ENCODE measurements at regions not wholly inside any gene's neighbourhood (a gene's known extent, or its start where the extent isn't known, plus 50 kb on each side); places are given as distances from the start of the nearest gene placed in this dataset.
"Not testable (repeated sequence)": the region's sequence is repeated elsewhere in the genome, so short reads cannot be mapped to it uniquely, and the experiment has no call there.

DNA sequence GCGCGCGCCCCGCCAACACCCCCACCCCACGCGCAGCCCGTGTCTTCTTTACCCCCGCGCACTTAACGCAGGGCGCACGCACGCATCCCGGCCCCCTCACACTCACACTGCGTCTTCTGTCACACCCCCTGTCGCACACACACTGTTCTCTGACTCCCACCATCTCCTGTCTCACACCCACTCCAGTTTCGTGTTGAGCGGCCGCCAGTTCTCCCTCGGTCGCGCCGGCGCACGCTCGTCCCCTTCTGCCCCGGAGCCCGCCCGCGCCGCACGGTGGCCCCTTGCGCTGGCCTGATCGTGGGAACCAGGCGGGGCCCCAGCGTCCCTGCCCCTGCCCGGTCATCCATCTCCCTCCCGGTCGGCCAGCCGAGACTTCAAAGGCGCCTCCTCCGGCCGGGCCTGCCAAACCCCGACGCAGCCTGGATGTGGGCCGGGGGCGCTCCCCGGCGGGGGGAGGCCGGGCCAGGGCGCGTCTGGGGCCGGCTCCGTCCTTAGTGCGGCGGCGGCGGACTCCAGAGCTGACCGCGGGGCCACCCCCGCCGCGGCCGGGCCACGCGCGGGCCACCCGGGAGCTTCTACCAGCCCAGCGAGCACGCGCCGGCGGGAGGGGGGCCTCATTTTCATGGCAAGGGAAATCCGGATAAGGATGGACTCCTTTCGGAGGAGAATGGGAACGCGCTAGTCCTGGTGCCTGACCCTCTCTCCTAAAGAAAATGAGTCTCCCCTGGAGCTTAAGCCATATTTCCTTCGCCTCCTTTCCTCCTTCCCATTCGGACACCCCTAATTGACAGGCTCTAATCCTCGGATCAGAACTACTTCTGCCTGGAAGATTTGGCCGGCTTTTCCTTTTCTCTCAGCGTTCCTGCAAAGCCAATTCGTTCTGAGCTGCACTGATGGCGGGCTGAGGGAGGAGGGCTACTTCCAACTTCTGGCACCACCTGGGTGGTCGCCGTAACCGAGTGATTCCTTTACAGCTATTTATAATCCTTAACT, 82.0 kb upstream of the HMGA2 start:
- no peak for DNase-seq

DNA sequence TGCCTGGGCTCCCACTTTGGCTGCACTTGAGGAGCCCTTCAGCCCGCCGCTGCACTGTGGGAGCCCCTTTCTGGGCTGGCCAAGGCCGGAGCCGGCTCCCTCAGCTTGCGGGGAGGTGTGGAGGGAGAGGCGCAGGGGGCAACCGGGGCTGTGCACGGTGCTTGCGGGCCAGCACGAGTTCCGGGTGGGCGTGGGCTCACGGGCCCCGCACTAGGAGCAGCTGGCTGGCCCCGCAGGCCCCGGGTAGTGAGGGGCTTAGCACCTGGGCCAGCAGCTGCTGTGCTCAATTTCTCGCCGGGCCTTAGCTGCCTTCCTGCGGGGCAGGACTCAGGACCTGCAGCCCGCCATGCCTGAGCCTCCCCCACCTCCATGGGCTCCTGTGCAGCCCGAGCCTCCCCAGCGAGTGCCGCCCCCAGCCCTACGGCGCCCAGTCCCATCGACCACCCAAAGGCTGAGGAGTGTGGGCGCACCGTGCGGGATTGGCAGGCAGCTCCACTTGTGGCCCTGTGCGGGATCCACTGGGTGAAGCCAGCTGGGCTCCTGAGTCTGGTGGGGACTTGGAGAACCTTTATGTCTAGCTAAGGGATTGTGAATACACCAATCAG, 79.9 kb upstream of the HMGA2 start:
- not testable (repeated sequence) for DNase-seq

DNA sequence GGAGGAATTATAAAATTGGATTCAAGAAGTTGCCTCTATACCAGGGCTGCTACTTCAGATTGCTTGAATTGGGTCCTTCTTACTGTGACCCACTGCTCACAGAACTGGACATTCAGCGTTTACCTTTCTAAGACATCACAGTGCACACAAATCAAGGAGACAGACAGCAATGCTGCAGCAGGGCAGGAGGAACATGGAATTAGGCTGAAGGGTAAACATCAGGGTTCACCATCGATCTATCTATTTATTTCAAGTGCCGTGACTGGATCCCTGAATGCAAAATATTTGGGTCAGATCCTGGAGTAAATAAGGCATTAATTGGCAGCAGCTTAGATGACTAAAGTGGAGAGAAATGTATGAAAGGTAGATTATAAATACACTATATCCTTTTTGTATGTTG, 76.9 kb upstream of the HMGA2 start:
- no peak for DNase-seq

- DNase-seq = no peak
Observed at GRCh38 chr12:65748332-65748731, 76.0 kb upstream of the HMGA2 start.

DNA sequence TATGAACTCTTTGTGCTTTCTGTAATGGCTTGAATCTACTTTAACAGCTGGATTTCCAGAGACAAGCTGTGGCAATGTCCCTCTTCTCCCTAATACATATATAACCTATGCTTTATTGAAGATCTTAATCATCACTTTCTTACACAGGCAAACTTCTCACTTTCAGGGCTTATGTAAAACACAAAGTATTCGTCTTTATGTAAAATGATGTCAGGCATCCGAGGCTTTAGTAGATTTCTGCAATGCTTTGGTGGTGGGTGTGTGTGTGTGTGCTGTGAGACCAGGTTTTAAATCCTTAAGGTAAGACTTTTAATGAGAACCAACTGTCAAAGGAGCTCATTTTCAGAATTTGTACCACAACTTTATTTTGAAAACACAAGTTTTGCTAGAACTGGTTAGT, 70.0 kb upstream of the HMGA2 start:
- no peak for DNase-seq

DNA sequence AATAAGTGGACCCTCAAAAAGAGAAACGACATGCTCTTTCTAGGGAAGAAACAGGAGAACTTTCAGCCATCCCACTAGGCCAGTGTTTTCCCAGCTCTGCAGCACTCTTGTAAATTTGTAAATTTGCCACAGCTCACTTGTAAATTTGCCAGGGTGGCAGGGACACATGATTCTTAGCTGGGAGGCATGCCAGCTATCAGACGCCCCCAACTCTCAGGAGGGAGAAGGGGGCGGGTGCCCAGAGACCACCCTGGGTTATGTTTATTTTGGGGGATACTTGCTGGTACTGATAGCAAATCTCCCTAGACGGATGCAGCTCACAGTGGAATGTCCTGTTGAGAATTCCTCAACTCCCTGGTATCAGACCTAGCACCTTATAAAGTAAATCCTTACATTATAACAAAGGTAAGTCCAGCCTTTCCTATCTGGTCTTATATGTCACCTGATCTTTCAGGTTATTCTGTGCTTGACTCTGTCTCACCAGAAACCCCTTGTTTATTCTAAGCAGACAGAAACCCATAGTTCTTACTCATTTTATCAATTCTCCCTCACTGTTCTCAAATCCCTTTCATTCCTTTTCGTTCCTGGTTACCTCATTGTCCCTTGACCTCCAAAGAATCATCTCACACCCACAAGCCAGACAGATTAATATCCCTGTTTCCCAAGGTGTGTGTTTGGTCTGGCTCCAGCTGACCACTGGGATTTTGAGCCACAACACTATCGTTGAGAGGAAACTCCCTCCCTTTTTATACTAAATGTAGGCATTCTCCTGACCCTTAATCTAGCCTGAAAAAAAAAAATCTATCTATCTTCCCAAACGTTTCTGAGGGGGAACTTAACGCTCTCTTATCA, 69.3 kb upstream of the HMGA2 start:
- no peak for DNase-seq

DNA sequence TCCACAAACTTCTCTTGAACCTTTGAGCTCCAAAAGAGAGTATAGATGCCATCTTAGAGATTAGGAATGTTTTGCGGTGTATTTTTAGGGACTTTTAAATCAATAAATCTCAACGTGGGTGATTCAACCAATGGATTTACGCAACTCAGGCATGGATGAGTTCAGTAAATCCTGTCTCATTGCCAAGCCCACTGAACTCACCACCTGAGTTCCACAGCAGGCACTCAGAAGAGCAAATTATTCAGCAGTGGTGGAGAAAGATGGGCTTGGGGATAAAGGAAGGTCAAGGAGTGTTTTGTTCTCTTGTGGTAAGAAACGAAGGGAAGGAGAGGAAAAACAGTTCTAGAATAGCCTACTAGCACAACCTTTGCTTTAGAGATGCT, 68.7 kb upstream of the HMGA2 start:
- DNase-seq = no peak

- no peak for DNase-seq
Observed at GRCh38 chr12:65756267-65756666, 68.0 kb upstream of the HMGA2 start.

DNA sequence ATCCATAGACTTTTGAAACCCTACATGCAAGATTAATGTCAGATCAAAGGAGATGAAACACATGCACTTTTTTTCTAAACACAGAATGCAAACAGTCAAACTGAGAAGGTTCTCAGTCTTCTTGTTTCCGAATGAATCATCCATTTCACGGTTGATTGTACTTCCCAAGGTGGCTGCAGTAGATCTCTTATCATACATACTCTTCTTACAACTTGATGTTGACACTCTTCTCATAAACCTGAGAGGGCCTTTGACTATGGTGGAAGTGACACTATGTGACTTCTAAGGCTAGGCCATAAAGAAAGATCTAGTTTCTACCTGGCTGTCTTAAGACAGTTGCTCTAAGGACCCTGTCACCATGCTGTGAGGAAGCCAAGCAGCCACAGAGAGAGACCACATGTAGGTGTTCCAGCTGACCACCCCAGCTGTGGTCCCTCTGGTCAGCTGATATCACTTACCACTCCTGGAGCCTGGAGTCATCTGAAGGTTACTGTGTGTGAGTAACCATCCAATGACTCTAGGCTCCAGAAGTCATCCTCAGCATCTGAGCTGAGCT, 67.2 kb upstream of the HMGA2 start:
- no peak for DNase-seq

DNA sequence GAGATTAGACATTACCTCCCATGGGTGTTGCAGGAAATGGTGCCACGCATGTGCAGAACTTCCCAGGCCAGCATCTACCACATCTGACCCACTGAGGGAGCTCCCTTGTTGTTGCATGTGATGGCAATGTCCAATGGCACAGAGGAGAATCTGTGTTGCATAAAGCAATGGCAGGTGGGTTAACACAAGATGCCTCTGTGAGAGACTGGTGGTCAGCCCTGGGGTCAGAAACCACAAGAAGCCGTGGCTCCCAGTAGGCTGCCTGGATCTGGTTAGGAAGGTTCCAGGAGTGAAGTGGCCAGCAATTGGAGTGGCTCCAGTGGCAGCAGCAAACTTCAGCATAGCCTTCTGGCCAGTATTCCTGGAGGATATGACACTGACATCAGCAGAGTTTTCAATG, 65.9 kb upstream of the HMGA2 start:
- no peak for DNase-seq

- DNase-seq = no peak
Observed at GRCh38 chr12:65759735-65760134, 64.5 kb upstream of the HMGA2 start.

DNA sequence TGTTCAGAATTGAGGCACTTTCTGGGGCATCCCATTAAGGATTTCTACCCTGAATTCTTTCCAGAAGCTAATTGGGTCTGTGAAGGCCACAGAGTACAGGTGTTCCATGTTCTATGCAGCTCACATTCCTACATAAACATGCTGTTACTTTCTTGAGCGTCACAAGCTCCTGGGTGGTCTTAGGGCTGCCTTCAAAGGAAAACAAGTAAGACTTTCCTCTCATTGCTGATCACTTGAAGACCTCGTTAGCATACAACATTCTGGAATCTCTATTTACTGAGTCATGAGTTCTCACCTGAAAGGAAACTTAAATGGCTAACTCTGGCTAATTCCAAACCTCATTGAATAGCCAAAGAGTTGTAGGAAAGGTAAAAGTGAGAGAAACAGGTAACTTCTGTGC, 63.0 kb upstream of the HMGA2 start:
- DNase-seq = no peak

DNA sequence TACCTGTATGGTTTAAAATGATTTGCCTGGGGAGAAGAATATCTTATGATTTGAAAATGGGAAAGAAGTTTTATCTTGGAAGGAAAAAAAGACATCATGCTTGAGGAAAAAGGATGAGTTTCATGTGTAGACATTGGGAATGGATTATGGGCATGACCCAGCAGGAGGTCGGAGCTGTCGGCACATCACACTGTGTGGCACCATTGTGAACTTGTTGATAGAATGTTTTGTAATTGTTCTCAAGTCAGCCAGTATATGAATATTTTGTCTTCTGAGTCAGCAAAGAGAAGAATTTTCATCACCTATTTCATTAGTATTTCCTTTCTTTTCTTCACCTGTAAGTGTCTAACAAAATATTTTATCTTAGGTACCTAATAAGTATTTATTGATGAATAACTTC, 60.0 kb upstream of the HMGA2 start:
- no peak for DNase-seq

- no peak for DNase-seq
Observed at GRCh38 chr12:65765436-65765813, 58.9 kb upstream of the HMGA2 start.

GRCh38 chr12:65769880-65770279, 54.4 kb upstream of the HMGA2 start:
- no peak for DNase-seq

Measured in NCI-H1092 treated with DMSO at 0.1 percent for 48 hours (cell line).